ENCODE measurements at regions not wholly inside any gene's neighbourhood (a gene's known extent, or its start where the extent isn't known, plus 50 kb on each side); places are given as distances from the start of the nearest gene placed in this dataset.

DNA sequence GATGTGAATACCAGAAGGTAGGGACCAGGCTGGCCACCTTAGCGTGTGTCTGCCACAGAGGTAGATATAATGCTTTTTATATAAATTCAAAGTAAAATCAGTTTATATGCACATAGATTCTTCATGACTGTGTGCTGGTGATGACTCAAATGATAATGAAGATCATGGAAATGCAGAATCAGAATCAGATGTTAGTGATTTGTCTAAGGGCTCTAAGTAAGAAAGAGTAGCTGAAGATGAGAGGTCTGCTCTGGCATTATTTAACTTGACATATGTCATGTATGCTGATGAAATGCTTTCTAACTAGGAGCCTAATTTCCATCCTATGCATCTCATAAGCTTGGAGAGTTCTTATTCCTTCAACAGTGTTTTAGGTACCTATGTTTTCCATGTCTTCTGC is 50.3 kb upstream of the DPH6 start:
- FAIRE-seq: no peak

DNA sequence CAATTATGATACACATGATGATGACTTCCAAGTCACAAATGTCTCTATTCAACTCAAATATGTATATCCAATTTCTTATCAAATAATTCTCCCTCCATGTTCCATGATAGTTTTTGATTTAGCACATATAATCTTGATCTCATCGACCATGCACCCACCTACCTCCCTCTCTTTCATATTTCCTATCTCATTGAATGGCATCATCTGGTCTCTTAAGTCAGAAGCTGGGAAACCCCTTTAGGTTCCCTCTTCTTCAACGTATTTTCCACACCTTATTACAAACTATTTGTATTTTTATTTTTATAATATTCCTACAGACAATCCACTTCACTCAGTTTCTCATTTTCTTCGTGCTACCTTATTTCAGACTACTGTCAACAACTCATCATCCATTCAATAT is 56.9 kb upstream of the DPH6 start:
- FAIRE-seq: no peak

DNA sequence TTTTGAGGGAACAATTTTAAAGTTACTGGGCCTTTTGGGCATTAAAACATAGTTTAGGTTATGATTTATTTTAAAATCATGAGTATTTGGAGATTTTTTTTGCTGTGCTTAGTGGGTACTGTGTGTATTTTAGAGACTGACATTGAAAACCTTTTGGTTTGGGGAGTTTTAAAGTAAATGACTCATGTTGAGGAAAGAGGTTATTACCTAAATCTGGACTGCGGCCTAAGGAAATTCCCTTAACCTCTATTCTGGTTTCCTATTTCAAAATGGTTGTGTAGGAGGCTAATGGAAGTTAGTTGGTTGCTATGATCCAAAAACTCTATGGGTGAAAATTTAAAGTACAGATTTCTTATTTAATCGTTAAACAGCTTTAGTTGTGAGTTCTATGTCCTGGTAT is 57.3 kb upstream of the DPH6 start:
- no peak for FAIRE-seq

DNA sequence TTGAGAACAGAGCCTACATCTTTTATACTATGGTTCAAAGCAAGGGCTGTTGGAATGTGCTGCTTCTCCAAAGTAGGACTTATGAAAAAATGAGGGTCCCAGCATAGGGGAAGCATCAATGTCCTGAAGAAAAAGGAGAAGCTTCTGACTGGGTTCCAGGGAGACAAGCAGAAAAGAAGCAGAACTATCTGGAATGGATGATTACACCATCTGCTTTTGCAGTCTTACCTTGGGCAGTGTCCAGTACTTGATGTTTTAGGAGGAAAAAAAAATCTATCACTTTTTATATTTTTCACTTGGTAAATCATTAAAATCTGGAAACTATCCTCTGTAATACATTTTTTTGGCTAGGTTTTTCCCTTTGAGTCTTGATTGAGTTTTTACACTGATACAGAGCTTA is 57.9 kb upstream of the DPH6 start:
- no peak for FAIRE-seq

DNA sequence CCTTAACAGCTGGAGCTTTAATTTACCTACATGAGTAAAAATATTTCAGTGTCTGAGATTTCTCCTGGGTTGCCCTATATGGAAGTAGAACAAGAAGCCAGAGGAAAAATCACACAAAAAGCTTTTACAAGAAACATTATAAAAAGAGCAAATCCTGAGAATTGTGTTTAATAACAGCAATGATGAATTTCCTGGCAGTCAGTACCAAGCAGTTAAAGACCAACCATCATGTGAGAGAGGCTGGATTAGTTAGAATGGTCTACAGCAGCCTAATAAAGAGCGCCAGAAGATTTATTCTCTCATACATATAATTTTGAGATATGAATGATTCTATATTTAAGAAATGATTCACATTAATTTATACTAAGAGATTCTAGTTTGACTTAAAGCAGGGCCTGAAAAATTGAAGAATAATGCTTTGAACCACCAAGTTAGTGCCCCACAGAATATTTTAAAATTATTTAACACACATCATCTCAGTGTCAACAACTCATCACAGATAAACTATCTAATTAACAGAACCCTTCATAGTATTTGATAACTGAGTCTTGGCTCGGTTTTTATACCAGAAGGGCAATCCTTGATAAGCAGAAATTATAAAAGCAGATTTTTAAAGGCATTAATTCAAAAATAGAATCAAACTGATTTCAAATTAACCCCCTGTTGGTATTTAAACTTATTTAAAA is 59.9 kb upstream of the DPH6 start:
- FAIRE-seq: no peak

DNA sequence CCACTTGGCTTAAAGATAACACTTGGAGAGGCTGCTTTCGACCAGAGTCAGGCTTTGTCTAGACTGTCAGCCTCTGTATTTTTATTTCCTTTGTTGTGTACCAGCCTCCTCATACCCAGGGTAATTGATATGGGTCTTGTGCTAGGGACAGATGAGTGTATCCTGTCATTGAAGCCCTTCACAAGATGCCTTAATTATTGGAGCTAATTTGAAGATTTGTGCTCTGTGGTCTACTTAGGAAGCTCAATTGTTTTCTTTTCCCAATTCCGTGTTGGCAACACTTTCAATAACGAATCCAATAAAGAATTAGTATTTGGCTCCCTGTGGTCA is 60.5 kb upstream of the DPH6 start:
- no peak for FAIRE-seq

DNA sequence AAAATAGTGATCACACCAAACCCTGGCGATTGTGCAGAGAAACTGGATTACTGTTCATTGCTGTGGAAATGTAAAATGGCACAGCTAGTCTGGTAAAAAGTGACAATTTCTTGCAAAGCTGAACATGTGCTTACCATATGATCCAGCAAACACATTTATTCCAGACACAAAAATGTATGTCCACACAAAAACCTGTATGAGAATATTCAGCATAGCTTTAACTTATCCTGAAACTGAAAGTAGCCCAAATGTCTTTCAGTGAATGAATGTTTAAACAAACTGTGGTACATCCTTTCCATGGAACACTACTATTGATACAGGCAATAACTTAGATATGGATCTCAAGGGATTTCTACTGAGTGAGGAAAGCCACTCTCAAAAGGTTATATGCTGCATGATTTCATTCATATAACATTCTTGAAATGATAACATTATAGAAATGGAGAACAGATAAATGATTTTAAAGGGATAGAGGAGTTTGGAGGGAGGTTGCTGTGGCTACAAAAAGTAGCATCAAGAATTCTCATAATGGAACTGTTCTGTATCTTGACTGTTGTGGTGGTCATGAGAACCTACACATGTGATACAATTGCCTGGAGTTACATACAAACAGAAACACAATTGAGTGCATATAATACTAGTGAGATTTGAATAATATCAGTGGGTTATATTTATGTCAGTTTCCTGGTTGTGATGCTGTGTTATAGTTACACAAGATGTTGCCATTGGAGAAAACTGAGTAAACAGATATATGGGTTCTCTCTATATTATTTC is 70.7 kb upstream of the DPH6 start:
- no peak for FAIRE-seq

DNA sequence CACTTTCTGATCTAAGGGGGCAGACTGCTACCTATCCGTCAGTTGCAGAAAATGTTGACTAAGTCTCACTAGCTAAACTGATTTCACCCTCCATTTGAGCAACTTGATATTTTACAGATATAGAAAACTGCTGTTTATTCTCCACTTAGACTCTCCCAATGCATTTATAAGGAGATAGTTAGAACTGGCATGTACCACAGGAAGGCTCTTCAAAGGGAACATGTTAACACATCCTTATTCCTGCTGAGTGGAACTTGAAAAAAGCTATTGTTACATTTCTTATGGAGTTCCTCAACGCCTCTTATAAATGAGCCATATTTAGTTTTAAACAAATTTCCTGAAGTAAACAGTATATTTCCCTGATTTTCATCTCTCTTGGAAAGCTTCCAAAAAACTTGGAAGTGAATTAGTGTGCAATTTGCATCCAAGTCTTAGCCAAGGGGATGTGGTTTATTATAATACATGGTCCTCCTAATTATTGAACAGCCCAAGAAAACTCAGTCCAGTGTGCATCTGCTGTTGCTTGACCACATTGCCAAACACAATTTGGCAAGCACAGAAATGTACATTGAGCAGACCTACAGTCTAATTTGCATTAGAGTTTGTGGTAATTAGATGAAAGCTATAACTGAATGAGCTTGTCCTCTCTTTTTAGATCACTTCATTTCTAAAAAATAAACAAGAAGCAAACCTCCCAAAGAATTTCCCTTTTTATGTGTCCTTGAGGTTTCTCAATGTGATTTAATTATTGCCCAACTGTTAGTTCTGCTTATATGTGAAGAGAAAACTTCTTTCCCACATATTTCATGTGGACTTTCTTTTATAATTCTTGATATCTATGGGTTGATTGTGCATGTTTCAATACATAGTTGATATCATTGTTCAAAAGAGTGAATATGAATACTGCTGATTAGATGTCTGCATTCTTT is 72.6 kb upstream of the DPH6 start:
- FAIRE-seq: no peak

DNA sequence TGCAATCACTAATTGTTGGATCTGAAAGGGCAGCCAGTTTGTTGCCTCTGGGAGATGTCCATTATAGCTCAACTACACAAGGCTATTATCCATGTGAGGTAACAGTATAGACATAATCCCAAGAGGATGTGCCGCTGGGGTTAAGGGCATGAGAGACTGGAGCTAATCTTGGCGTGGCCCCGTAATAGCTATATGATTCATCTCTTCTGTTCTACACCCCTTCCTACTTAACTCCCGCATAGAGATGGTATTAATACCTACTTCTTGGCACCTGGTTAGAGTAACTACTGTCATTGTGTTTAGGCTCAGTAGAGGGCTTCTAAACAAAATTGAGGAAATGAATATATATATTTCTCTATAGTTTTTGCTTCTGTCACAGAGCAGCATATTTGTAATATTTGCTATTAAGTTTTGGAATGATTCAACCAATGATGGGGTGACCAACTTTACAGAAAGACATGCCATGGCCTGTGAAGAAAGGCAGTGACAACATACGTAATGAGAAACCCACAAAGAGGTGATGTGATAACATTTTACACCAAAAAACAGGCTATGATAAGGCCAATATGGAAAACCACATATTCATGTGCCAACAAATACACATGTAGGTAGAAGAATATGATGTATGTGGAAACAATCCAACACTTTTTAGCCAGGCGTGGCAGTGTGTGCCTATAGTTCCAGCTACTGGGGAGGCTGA is 76.8 kb upstream of the DPH6 start:
- FAIRE-seq: no peak

DNA sequence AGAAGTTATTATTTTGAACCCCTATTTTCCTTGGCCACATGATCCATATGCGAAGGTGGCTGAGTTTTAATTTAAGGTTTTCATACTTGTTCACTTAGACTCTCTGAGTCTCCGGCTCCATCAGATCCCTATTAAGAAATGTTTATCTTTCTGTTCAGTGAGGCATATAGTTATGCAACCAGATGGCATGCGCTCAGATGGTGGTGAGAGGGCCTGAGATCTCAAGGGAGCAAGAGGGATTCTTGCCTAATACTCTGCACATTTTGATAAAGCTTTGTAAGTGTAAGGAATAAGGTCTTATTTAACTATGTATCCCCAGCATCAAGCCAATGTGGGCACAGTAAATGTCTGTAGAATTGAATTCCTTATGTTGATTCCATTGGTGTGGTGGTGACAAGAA is 78.9 kb upstream of the DPH6 start:
- FAIRE-seq: no peak

DNA sequence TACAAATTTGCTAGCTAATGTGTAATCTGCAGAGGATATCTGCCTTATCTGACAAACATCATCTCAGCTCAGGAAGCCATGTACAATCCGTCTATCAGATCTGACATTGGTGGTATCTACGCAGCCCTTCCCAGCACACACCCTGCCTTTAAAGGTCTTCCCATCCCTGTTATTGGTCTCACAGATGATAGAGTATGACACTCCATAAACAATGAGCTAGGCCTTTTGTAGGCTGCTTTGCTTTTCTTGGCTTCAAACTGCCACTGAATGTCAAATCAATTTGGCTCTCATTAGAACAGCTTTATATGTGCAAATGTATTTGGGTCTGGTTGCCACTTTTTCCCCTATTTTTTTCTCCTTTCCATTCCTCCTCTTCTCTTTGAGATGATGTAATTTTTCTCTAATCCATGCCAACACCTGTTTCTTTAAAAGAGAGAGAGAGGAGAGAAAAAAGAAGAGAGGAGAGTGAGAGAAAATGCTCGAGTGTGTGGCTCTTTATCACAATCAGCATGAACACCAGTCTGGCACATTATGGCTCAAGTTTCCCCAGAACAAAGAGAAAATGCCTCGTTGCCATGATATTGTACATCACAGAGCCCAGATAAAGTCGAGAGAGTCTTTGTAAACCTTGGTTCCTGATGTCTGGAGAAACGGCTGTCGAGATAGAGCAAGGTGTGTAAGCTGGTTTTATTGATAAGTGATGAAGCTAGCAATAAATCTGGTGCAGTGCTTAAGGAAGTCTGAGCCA is 80.8 kb upstream of the DPH6 start:
- no peak for FAIRE-seq

DNA sequence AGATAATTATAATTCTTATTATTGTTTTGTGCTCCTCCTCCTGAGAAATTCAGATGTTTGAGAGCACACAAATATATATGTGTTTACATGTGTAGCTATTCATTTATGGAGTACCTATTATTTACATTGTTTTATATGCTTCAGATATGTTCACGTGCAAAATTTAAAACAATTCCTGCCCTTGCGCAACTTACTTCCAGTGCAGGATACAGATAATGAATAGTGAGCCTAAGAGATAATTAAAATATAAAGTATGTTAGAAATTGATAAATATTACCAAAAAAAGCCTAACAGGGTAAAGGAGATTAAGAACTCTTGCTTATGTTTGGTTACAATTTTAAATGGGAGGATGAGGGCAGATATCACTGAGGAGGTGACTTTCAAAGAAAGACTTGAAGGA is 81.7 kb upstream of the DPH6 start:
- FAIRE-seq: no peak

DNA sequence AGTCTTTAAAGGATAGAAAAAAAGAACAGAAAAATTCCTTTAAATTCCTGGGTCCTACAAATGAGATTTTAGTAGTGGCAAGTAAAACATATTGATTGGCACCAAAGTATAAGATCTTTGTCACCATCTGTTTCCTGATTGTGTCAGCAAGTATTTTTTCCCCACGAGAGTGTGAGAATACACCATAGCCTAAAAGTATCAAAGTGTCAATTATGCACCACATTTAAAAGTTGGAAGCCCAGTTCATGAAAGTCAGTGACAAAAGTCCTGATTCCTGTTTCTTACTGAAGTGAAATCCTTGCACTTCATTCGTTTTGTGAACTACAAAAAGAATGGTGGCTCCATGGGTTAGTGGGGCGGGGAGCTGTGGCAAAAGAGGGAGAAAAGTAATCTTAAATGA is 83.8 kb upstream of the DPH6 start:
- no peak for FAIRE-seq

DNA sequence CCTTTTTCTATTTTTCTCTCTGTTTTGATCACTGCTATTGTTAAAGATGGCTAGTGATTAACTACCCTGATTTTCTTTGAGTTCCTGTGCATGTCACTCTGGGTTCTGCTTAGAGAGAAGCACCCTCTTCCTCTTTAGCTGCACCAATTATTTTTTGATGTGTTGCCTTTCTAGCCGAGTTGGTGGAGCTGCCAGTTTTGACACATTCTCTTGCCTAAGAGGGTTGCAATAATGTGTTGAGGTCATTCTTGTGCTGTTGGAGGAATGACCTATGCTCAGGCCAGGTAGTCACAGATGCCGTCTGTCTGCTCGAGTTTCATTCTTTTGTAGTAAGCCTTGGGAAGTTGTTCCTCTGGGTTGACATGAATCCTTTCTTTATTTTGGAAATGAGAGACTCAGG is 84.6 kb upstream of the DPH6 start:
- no peak for FAIRE-seq

DNA sequence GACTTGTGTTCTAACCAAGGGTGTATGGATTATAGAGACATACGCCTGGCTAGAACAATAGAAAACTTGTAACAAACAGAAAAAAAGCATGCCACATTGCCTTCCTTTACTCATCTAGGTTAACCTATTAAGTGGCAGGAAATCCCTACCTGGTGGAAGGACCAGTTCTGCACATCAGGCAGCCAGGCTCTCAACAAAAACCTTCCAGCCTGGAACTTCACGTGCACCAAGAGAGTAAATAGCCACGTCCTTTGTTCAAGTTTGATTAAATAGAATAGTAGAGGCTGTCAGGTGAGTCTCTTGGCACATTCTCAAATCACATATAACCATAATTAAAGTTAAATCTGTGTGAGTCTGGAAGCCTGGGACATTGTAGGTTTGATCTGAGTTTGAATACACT is 85.0 kb upstream of the DPH6 start:
- FAIRE-seq: no peak

DNA sequence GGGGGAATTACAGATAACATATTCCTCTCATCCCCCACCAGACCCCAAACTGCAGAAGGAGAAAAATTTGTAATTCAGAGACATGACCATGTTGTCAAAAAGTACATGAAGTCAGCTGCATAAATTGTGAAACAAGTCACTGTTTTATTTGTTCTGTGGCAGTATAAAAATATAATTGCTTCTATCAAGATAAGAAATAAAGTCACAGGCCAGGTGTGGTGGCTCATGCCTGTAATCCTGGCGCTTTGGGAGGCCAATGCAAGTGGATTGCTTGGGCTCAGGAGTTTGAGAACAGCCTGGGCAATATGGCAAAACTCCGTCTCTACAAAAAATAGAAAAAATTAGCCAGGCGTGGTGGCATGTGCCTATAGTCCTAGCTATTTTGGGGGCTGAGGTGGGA is 87.7 kb upstream of the DPH6 start:
- no peak for FAIRE-seq

DNA sequence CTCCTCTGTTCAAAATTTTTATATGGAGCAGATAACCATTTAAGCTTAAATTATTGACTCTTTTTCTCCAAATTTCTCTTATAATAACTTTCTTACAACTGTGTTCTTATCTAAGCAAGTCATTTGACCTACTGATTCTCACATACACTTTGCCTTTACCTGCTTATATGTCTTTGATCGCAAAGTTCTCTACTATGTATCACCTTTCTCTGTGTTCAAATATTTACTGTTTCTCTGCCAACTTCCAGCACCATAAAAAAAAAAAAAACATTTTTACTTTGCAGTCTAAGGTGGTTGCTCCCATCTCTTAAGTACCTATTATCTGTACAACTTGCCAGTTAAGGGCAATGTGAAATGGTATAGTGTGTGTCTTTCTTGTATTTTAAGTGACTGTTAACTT is 100.8 kb upstream of the DPH6 start:
- FAIRE-seq: no peak

DNA sequence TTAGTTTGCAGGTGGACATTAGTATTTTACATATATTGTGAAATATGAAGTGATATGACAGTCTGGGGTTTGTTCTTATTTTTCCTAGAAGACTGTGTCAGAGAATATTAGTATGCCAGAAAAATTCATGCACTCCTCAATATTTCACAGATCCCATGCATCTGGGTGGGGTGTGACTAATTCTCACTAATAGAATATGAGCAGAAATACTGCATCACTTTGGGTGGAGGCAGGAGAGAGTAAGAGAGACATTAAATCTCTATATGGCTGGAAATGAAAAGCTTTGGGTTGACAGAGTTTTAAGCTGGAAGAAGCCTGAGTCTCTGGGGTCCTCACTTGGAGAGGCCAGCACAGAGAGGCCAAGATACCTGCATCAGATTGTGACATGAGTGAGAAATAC is 101.3 kb upstream of the DPH6 start:
- no peak for FAIRE-seq

DNA sequence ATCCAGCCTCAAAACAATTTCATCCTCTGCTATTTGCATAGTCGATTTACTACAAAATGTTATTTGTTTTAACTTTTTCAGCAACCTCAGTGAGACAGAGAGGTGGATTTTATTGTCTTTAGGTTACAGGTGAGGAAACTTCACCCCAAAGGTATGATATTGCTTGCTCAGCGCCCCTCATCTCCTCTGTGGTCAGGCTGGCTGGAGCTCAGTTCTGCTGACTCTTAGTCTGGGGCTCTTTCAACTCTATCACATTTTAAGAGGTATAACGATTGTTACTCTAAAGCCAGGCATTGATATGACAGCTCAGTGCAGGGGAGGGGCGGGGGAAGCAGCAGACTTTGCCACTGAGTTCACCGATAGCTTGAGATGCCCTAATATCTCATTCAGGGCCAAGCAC is 103.0 kb upstream of the DPH6 start:
- no peak for FAIRE-seq

DNA sequence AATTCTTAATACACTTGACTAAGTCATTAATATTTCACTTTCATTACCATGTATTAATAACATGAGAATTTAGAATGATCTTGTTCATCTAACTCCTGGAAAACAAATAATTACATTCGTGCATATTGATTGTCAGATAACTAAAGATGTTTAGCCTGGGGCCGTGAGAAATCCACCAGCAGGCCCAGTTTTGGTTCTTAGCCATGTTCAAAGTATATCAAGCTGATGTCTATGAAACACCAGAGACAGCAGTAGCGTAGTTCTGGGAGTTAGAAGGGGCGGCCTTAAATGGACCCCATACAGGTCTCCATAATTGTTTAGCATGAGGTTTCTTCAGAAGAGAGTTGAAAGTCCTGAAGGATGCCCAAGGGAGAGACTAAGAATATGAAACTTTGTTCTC is 103.6 kb upstream of the DPH6 start:
- FAIRE-seq: no peak

DNA sequence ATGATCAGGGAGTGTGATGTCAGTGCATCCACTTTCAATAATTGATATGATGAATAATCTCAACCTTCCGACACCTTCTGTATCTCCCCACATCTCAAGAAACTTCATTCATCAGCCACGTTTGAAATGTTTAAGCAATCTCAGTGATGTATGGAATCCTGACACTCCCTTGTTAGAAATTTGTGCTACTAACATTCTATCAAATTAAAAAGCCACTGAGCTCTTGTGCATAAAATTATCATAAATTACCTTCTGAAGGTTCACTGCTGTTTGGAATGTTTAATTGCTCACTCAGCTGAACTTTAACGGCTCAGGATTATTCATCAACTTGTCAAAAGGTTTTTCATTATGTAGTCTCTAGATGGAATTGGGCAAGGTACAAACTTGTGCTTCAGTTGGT is 108.4 kb upstream of the DPH6 start:
- no peak for FAIRE-seq

DNA sequence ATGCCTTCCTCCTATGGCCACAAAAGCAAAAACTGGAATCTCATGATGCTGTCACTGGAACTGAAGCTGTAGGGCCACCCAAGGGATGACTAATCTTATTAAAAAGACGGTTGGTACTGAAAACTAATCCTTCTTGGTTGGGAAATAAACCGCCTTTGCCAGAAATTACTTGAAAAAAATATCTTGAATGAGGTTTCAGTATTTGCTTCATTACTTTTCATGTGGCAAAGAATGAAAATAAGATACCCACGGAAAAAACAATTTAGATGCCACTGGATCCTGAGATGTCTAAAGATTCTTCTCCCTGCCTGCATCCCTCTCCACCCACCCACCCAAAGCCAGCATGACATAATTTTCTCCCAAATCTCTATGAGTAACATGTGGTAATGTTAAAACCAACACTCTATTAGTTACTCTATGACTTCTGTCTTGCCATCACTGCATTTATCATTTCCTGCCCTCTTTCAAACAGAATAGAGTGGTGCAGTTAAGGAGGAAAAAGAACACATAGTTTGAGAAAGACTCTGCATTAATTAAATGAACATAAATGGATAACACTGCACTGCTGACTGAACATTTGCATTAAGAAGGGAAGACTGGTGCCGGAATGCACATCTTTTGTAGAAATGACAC is 111.8 kb upstream of the DPH6 start:
- FAIRE-seq: no peak

Measured in endometrium (tissue), 2 donors.